Liver (tissue), 8 donors: ENCODE measurements at regions not wholly inside any gene's neighbourhood (a gene's known extent, or its start where the extent isn't known, plus 50 kb on each side); places are given as distances from the start of the nearest gene placed in this dataset.
A peak's percentile ranks its signal among the peaks of the same experiment; 100 is the strongest.

Experiments used
- DNase-seq: peaks from one replicate; pipeline ENCODE4 v3.0.0-alpha.2; 2017; ENCODE audit warnings: low spot score
- H3K27ac ChIP-seq, 2 donors: one replicate each; pipeline ENCODE4 v1.7.0; 2013; ENCODE audit warnings: inconsistent platforms in 2 of 2, low read length in 2 of 2, control low read depth in 1 of 2, low read depth in 1 of 2, mild to moderate bottlenecking in 1 of 2
- H3K27me3 ChIP-seq, 4 donors: one replicate each; pipeline versions ENCODE4 v1.6.1 to v1.7.0; 2013; ENCODE audit warnings: low read length in 3 of 4, inconsistent platforms in 1 of 4, mild to moderate bottlenecking in 1 of 4, moderate library complexity in 1 of 4; ENCODE audit not compliant: control insufficient read depth in 4 of 4, insufficient read depth in 4 of 4
- H3K36me3 ChIP-seq, 4 donors: one replicate each; pipeline versions ENCODE4 v1.6.1 to v1.7.0; 2013; ENCODE audit warnings: low read length in 3 of 4, mild to moderate bottlenecking in 3 of 4, low read depth in 1 of 4, moderate library complexity in 1 of 4; ENCODE audit not compliant: control insufficient read depth in 4 of 4, insufficient read depth in 3 of 4
- H3K4me1 ChIP-seq, 4 donors: one replicate each; pipeline versions ENCODE4 v1.6.1 to v1.7.0; 2013; ENCODE audit warnings: low read length in 3 of 4, mild to moderate bottlenecking in 3 of 4, moderate library complexity in 1 of 4; ENCODE audit not compliant: control insufficient read depth in 4 of 4, insufficient read depth in 4 of 4
- H3K4me3 ChIP-seq, 3 donors: one replicate each; pipeline versions ENCODE4 v1.6.1 to v1.7.0; 2013; ENCODE audit warnings: low read length in 3 of 3, control low read depth in 1 of 3, low read depth in 1 of 3, mild to moderate bottlenecking in 1 of 3
- H3K9ac ChIP-seq, 2 donors: one replicate each; pipeline ENCODE4 v1.7.0; 2013; ENCODE audit warnings: low read length in 2 of 2, mild to moderate bottlenecking in 2 of 2, moderate library complexity in 2 of 2, control low read depth in 1 of 2, low read depth in 1 of 2
- H3K9me3 ChIP-seq, 4 donors: one replicate each; pipeline versions ENCODE4 v1.6.1 to v1.7.0; 2013; ENCODE audit warnings: low read length in 3 of 4; ENCODE audit not compliant: control insufficient read depth in 4 of 4
- EGR1 ChIP-seq, 2 donors: IDR thresholded peaks; 2 replicates each; pipeline ENCODE4 v1.6.1; 2016 to 2018; ENCODE audit warnings: antibody characterized with exemption in 2 of 2, low read depth in 2 of 2
- FOXA2 ChIP-seq: IDR thresholded peaks from 2 replicates; pipeline ENCODE4 v1.6.1; 2016; ENCODE audit warnings: antibody characterized with exemption
- GABPA ChIP-seq, 2 donors: IDR thresholded peaks in 1 of 2; conservative IDR thresholded peaks in 1 of 2; 2 replicates each; pipeline ENCODE4 v1.6.1; 2016; ENCODE audit warnings: antibody characterized with exemption in 2 of 2, mild to moderate bottlenecking in 1 of 2, moderate library complexity in 1 of 2
- HNF4A ChIP-seq, 2 donors: conservative IDR thresholded peaks; 2 replicates each; pipeline ENCODE4 v1.6.1; 2016; ENCODE audit warnings: antibody characterized with exemption in 2 of 2, mild to moderate bottlenecking in 2 of 2
- HNF4G ChIP-seq: IDR thresholded peaks from 2 replicates; pipeline ENCODE4 v1.6.1; 2016; ENCODE audit warnings: antibody characterized with exemption
- JUND ChIP-seq, 2 donors: IDR thresholded peaks; 2 replicates each; pipeline ENCODE4 v1.6.1; 2016; ENCODE audit warnings: antibody characterized with exemption in 2 of 2
- NR2F2 ChIP-seq: IDR thresholded peaks from 2 replicates; pipeline ENCODE4 v1.6.1; 2016; ENCODE audit warnings: antibody characterized with exemption
- RAD21 ChIP-seq, 2 donors: IDR thresholded peaks; 2 replicates each; pipeline ENCODE4 v1.6.1; 2016; ENCODE audit warnings: antibody characterized with exemption in 2 of 2, mild to moderate bottlenecking in 2 of 2
- RXRA ChIP-seq, 2 donors: IDR thresholded peaks; 2 replicates each; pipeline ENCODE4 v1.6.1; 2017 to 2018; ENCODE audit warnings: antibody characterized with exemption in 2 of 2, mild to moderate bottlenecking in 1 of 2
- SP1 ChIP-seq: IDR thresholded peaks from 2 replicates; pipeline ENCODE4 v1.6.1; 2018; ENCODE audit warnings: antibody characterized with exemption, mild to moderate bottlenecking
- TAF1 ChIP-seq: conservative IDR thresholded peaks from 2 replicates; pipeline ENCODE4 v1.6.1; 2016; ENCODE audit warnings: antibody characterized with exemption, mild to moderate bottlenecking
- YY1 ChIP-seq: IDR thresholded peaks from 2 replicates; pipeline ENCODE4 v1.6.1; 2016; ENCODE audit warnings: antibody characterized with exemption, mild to moderate bottlenecking
- whole genome bisulfite sequencing: extraction: QIAGEN DNeasy Blood & Tissue Kit; methylation state at CpG from one replicate; pipeline ENCODE4 v1.1.7; 2013; 5-methylcytosine and 5-hydroxymethylcytosine counted together
- TF ChIP-seq, protein P1 (sequence below): IDR thresholded peaks from 2 replicates; pipeline ENCODE4 v1.6.1; 2016; ENCODE audit warnings: antibody characterized with exemption
- TF ChIP-seq, protein P2 (sequence below): IDR thresholded peaks from 2 replicates; pipeline ENCODE4 v1.6.1; 2016; ENCODE audit warnings: antibody characterized with exemption, mild to moderate bottlenecking
- TF ChIP-seq, protein P3 (sequence below): fragments of 150-350 bp; IDR thresholded peaks from 2 replicates; pipeline ENCODE4 v1.5.1; 2017; ENCODE audit warnings: improper control_type of control experiment, low read depth, low read length; ENCODE audit not compliant: missing input control
- TF ChIP-seq, protein P4 (sequence below): IDR thresholded peaks from 2 replicates; pipeline ENCODE4 v1.6.1; 2016; ENCODE audit warnings: antibody characterized with exemption
- TF ChIP-seq, protein P5 (sequence below): IDR thresholded peaks from 2 replicates; pipeline ENCODE4 v1.6.1; 2016; ENCODE audit warnings: antibody characterized with exemption
- donor health status: healthy.
- donor health status: healthy.
- donor health status: healthy.
- donor health status: healthy.
- donor health status: healthy.

DNA sequence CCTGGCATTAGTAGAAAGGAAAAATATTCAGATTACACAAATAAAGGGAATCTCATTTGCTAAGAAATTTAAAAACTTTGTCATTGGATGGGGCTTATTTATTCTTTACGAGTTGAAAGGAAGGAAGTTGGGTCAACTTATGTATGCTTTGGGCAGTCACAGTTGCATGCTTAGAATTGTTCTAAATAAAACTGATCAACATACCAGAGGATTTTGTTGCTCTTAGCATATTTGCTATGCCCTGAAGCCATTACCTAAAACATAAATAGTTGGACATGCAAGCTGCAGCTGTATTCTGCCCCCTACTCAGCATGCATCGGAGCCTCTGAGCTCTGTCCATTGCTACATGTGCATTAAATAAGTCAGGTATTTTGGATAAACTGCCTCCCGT, 172.7 kb upstream of the MEF2C start:
- H3K36me3 ChIP-seq: no peaks in the 10 kb centered on the region
- TF ChIP-seq HNF4A (conservative IDR thresholded peaks at IDR 0.05): no peak
- TF ChIP-seq GABPA (IDR thresholded peaks at IDR 0.05 in 1 of 2, conservative IDR thresholded peaks at IDR 0.05 in 1 of 2): no peak
- TF ChIP-seq, protein P1, sequence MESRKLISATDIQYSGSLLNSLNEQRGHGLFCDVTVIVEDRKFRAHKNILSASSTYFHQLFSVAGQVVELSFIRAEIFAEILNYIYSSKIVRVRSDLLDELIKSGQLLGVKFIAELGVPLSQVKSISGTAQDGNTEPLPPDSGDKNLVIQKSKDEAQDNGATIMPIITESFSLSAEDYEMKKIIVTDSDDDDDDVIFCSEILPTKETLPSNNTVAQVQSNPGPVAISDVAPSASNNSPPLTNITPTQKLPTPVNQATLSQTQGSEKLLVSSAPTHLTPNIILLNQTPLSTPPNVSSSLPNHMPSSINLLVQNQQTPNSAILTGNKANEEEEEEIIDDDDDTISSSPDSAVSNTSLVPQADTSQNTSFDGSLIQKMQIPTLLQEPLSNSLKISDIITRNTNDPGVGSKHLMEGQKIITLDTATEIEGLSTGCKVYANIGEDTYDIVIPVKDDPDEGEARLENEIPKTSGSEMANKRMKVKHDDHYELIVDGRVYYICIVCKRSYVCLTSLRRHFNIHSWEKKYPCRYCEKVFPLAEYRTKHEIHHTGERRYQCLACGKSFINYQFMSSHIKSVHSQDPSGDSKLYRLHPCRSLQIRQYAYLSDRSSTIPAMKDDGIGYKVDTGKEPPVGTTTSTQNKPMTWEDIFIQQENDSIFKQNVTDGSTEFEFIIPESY: no peak
- no peak for TF ChIP-seq HNF4G
- TF ChIP-seq FOXA2: no peak
- TF ChIP-seq RXRA (IDR thresholded peaks at IDR 0.05): no peak
- no peak for TF ChIP-seq TAF1
- TF ChIP-seq, protein P2, sequence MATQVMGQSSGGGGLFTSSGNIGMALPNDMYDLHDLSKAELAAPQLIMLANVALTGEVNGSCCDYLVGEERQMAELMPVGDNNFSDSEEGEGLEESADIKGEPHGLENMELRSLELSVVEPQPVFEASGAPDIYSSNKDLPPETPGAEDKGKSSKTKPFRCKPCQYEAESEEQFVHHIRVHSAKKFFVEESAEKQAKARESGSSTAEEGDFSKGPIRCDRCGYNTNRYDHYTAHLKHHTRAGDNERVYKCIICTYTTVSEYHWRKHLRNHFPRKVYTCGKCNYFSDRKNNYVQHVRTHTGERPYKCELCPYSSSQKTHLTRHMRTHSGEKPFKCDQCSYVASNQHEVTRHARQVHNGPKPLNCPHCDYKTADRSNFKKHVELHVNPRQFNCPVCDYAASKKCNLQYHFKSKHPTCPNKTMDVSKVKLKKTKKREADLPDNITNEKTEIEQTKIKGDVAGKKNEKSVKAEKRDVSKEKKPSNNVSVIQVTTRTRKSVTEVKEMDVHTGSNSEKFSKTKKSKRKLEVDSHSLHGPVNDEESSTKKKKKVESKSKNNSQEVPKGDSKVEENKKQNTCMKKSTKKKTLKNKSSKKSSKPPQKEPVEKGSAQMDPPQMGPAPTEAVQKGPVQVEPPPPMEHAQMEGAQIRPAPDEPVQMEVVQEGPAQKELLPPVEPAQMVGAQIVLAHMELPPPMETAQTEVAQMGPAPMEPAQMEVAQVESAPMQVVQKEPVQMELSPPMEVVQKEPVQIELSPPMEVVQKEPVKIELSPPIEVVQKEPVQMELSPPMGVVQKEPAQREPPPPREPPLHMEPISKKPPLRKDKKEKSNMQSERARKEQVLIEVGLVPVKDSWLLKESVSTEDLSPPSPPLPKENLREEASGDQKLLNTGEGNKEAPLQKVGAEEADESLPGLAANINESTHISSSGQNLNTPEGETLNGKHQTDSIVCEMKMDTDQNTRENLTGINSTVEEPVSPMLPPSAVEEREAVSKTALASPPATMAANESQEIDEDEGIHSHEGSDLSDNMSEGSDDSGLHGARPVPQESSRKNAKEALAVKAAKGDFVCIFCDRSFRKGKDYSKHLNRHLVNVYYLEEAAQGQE: no peak
- TF ChIP-seq, protein P3, sequence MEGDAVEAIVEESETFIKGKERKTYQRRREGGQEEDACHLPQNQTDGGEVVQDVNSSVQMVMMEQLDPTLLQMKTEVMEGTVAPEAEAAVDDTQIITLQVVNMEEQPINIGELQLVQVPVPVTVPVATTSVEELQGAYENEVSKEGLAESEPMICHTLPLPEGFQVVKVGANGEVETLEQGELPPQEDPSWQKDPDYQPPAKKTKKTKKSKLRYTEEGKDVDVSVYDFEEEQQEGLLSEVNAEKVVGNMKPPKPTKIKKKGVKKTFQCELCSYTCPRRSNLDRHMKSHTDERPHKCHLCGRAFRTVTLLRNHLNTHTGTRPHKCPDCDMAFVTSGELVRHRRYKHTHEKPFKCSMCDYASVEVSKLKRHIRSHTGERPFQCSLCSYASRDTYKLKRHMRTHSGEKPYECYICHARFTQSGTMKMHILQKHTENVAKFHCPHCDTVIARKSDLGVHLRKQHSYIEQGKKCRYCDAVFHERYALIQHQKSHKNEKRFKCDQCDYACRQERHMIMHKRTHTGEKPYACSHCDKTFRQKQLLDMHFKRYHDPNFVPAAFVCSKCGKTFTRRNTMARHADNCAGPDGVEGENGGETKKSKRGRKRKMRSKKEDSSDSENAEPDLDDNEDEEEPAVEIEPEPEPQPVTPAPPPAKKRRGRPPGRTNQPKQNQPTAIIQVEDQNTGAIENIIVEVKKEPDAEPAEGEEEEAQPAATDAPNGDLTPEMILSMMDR: no peak
- no peak for TF ChIP-seq RAD21 (IDR thresholded peaks at IDR 0.05)
- TF ChIP-seq, protein P4, sequence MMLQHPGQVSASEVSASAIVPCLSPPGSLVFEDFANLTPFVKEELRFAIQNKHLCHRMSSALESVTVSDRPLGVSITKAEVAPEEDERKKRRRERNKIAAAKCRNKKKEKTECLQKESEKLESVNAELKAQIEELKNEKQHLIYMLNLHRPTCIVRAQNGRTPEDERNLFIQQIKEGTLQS: no peak
- TF ChIP-seq, protein P5, sequence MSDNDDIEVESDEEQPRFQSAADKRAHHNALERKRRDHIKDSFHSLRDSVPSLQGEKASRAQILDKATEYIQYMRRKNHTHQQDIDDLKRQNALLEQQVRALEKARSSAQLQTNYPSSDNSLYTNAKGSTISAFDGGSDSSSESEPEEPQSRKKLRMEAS: no peak
- TF ChIP-seq NR2F2: no peak
- TF ChIP-seq YY1: no peak
- H3K4me1 ChIP-seq: no peaks in the 10 kb centered on the region
- no peak overlapping the region for H3K4me3 ChIP-seq
- 79% methylated on average over 3 of the region's 3 CpGs for WGBS
- no peak overlapping the region for H3K9ac ChIP-seq
- H3K9me3 ChIP-seq: no peaks in the 10 kb centered on the region
- H3K27me3 ChIP-seq: no peaks in the 10 kb centered on the region
- no peak overlapping the region for H3K27ac ChIP-seq
- DNase-seq: no peak

DNA sequence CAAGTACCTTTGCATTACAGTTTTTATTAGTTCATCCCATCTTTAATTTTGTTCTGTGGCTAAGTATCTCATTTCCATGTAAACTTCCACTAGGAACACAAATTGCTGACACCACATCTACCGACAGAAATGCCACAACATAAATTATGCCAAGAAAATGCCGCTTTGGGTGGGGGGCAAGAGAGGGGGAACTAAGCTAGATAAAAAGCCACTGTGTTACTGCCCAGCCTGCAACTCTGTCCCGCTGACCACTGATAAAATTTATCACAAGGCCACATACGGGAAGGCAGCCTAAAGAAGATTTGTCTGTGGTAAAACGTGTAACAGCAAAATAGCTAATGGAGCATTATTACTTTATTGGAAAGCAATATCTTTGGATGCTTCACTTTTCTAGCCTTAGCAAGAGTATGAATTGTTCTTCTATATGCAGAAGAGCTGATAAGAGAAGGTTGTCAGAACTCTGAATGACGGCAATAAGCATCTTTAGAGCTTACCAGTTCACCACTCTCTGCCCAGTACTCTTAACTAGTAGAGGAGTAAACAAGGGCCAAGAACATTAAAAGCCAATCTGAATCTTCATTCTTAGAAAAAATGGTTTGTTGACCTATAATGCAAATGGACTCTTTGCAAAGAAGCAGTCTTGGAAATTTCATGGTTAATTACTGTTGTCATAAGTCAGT, 172.2 kb upstream of the MEF2C start:
- H3K27ac ChIP-seq: no peak overlapping the region
- H3K27me3 ChIP-seq: no peaks in the 10 kb centered on the region
- no peak overlapping the region for H3K9ac ChIP-seq
- no peaks in the 10 kb centered on the region for H3K4me1 ChIP-seq
- H3K9me3 ChIP-seq: peaks cover 0 to under 1% (median 0%) of the 10 kb centered on the region in 4 donors
- 81% methylated on average over 6 of the region's 6 CpGs for WGBS
- peak; percentile 41 for DNase-seq
- no peak overlapping the region for H3K4me3 ChIP-seq
- no peaks in the 10 kb centered on the region for H3K36me3 ChIP-seq
- TF ChIP-seq EGR1 (IDR thresholded peaks at IDR 0.05; ENCODE audit: low read depth in 2 of 2): no peak
- no peak for TF ChIP-seq NR2F2
- TF ChIP-seq FOXA2: no peak
- no peak for TF ChIP-seq SP1
- TF ChIP-seq HNF4A (conservative IDR thresholded peaks at IDR 0.05): no peak
- TF ChIP-seq, protein P2: no peak
- TF ChIP-seq HNF4G: no peak
- TF ChIP-seq JUND (IDR thresholded peaks at IDR 0.05): no peak
- TF ChIP-seq, protein P3: no peak
- TF ChIP-seq, protein P5: no peak
- TF ChIP-seq YY1: no peak
